CD8-positive, alpha-beta memory T cell (primary cell): ENCODE measurements at regions not wholly inside any gene's neighbourhood (a gene's known extent, or its start where the extent isn't known, plus 50 kb on each side); places are given as distances from the start of the nearest gene placed in this dataset.
A peak's percentile ranks its signal among the peaks of the same experiment; 100 is the strongest.

Source experiments
- CTCF ChIA-PET: fragments of 350-600 bp; sonication (Branson Sonifier 250); formaldehyde crosslinking; loops from one replicate; lab custom pipeline; 2021; ENCODE audit warnings: antibody characterized with exemption; lab: Charles Lee
- POLR2A ChIA-PET: fragments of 350-600 bp; sonication (Branson Sonifier 250); formaldehyde crosslinking; loops from one replicate; lab custom pipeline; 2021; ENCODE audit warnings: antibody characterized with exemption; lab: Charles Lee
- DNase-seq, 5 donors: peaks; one replicate each; pipeline versions ENCODE4 v3.0.0 to v3.0.0-alpha.2; 2020 to 2022; ENCODE audit warnings: mixed read lengths in 1 of 5
- H3K27ac ChIP-seq: one replicate; pipeline ENCODE4 v1.7.0; 2013; ENCODE audit warnings: low read depth, mild to moderate bottlenecking, low read length, moderate library complexity
- H3K27me3 ChIP-seq: 2 replicates; pipeline ENCODE4 v1.7.0; 2013; ENCODE audit warnings: low read length, mild to moderate bottlenecking; ENCODE audit not compliant: insufficient read depth, poor library complexity, severe bottlenecking
- H3K36me3 ChIP-seq: 2 replicates; pipeline ENCODE4 v1.7.0; 2013; ENCODE audit warnings: mild to moderate bottlenecking, low read length, moderate library complexity; ENCODE audit not compliant: insufficient read depth
- H3K4me1 ChIP-seq: 2 replicates; pipeline ENCODE4 v1.7.0; 2013; ENCODE audit warnings: mild to moderate bottlenecking, low read length, moderate library complexity; ENCODE audit not compliant: insufficient read depth
- H3K4me3 ChIP-seq: 2 replicates; pipeline ENCODE4 v1.7.0; 2013; ENCODE audit warnings: mild to moderate bottlenecking, low read length
- H3K9me3 ChIP-seq: 2 replicates; pipeline ENCODE4 v1.7.0; 2013; ENCODE audit warnings: mild to moderate bottlenecking, low read length
- H3K27ac Mint-ChIP-seq, 8 donors: one replicate each; pipeline ENCODE4 v1.8.0; 2020 to 2021; ENCODE audit warnings: mixed read lengths in 8 of 8, mild to moderate bottlenecking in 6 of 8, inconsistent platforms in 3 of 8, moderate library complexity in 3 of 8
- H3K27me3 Mint-ChIP-seq, 2 donors: one replicate each; pipeline ENCODE4 v1.8.0; 2020 to 2021; ENCODE audit warnings: mixed read lengths in 2 of 2, mild to moderate bottlenecking in 1 of 2, moderate library complexity in 1 of 2
- H3K36me3 Mint-ChIP-seq, 3 donors: one replicate each; pipeline ENCODE4 v1.8.0; 2020 to 2021; ENCODE audit warnings: mixed read lengths in 3 of 3, inconsistent platforms in 1 of 3, mild to moderate bottlenecking in 1 of 3
- H3K4me1 Mint-ChIP-seq, 3 donors: one replicate each; pipeline ENCODE4 v1.8.0; 2020 to 2021; ENCODE audit warnings: mixed read lengths in 3 of 3, inconsistent platforms in 1 of 3, mild to moderate bottlenecking in 1 of 3
- H3K4me3 Mint-ChIP-seq, 7 donors: one replicate each; pipeline ENCODE4 v1.8.0; 2020 to 2021; ENCODE audit warnings: mixed read lengths in 7 of 7, mild to moderate bottlenecking in 6 of 7, moderate library complexity in 4 of 7, inconsistent platforms in 2 of 7
- H3K9me3 Mint-ChIP-seq, 5 donors: one replicate each; pipeline ENCODE4 v1.8.0; 2020 to 2022; ENCODE audit warnings: mixed read lengths in 5 of 5, mild to moderate bottlenecking in 3 of 5, moderate library complexity in 2 of 5, inconsistent platforms in 1 of 5

DNA sequence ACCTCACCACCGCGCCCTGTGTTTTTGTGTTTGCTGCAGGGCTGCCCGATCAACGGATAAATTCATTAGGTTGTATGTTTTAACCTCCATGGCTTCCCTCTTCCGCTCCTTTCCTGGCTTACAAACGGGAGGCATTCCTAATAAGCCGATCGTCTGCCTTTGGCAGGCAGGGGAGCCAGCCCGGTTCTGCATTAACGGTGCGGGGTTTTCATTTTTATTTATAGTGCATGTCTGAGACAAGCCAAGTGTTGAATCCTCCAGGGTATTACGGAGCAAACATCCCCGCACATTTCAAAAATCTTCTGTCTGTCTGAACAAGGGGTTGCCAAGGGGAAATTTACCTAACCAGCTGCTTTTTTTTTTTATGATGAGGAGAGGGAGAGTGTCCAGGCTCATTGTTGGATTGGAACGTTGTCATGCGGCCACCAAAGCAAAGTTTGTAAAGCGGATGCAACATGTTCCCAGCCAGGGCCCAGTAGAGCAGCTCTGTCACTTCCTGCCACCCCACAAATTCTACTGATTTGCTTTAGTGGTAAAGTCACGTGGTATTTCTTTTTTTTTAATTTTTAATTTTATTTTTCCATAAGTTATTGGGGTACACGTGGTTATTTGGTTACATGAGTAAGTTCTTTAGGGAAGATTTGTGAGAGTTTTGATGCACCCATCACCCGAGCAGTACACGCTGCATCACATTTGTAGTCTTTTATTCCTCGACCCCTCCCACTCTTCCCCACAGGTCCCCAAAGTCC lies 92.3 kb upstream of the BAIAP2L1 start:
- H3K4me3 Mint-ChIP-seq: no peak overlapping the region

GRCh38 chr7:98488167-98488566 lies 87.3 kb upstream of the BAIAP2L1 start:
- CTCF ChIA-PET: no interaction called here
- no peak for DNase-seq

More for the DNA sequence above, 92.3 kb upstream of the BAIAP2L1 start:
- no peak overlapping the region for H3K4me3 ChIP-seq
- no peak overlapping the region for H3K27ac ChIP-seq
- CTCF ChIA-PET: no interaction called here
- POLR2A ChIA-PET: no interaction called here
- peaks cover 0 to 4% of the 10 kb centered on the region in 2 donors for H3K27me3 Mint-ChIP-seq
- no peak for DNase-seq
- H3K9me3 Mint-ChIP-seq: peaks cover 8 to 25% (median 14%) of the 10 kb centered on the region in 5 donors
- H3K4me1 ChIP-seq: no peaks in the 10 kb centered on the region
- no peaks in the 10 kb centered on the region for H3K36me3 Mint-ChIP-seq
- no peaks in the 10 kb centered on the region for H3K4me1 Mint-ChIP-seq
- H3K36me3 ChIP-seq: no peaks in the 10 kb centered on the region
- no peaks in the 10 kb centered on the region for H3K9me3 ChIP-seq
- H3K27me3 ChIP-seq: no peaks in the 10 kb centered on the region
- H3K27ac Mint-ChIP-seq: no peak overlapping the region

DNA sequence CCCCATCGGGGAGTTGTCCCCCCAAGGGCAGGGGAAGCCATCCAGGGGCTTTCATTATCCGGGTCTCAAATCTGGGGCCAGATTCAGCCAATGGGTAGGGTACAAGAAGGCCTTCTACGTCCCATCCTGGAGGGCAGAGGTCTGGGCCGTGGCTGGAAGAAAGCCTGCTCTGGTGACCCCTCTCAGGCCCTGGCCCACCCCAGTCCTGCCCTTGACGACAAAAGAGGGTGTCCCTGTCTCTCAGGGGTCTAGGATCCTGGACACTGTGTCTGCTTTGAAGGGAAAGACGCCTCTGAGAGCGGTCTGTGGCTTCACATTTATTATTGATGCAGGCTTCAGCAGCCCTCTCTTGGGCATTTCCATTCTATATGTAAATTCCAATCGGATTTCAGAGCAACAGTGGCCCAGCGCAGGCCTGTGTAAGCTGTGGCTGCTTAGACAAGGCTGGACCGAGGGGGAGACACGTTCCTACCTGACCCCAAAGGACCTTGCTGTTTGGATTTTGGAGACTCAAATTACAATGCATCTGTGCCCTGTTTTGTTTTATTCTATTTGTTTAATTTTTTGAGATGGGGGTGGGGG lies 83.2 kb upstream of the BAIAP2L1 start:
- no peak overlapping the region for H3K27ac ChIP-seq
- no peak for DNase-seq
- CTCF ChIA-PET: no interaction called here

More at GRCh38 chr7:98488167-98488566, 87.3 kb upstream of the BAIAP2L1 start:
- Histone ChIP-seq H3K4me3 (no peak overlapping the region), H3K27ac (no peak overlapping the region), H3K9me3 (no peaks in the 10 kb centered on the region), H3K4me1 (no peaks in the 10 kb centered on the region), H3K27me3 (no peaks in the 10 kb centered on the region), H3K36me3 (no peaks in the 10 kb centered on the region)
- Mint-ChIP-seq H3K4me1 (no peaks in the 10 kb centered on the region), H3K9me3 (peaks cover 0 to 5% (median 0%) of the 10 kb centered on the region in 5 donors), H3K27ac (no peak overlapping the region), H3K36me3 (no peaks in the 10 kb centered on the region), H3K27me3 (peaks cover 6 to 12% of the 10 kb centered on the region in 2 donors), H3K4me3 (no peak overlapping the region)
- POLR2A ChIA-PET: no interaction called here

DNA sequence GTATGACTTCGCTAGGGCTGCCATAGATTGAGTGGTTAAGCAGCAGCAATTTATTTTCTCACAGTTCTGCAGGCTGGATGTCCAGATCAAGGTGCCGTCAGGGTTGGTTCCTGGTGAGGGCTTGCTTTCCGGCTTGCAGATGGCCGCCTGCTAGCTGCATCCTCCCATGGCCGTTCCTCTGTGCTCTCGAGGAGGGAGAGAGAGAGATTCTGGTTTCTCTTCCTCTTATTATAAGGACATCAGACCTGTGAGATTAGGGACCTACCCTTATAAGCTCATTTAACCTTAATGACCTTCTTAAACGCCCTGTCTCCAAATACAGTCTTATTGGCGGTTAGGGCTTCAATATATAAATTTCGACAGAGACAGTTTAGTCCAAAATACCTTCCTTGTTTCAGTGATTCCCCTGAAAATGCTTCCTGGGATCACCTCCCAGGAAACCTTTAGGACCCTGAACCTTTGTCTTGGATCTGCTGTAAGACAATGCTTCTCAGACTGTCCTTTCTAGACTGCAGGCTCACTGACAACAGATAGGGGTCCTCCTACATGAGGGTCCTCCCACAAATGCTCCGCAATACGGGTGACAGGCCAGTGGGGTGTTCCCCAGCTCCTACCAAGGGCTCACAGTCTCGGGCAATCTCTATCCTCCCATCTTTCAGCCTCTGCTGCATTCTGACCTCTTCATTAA lies 82.5 kb upstream of the BAIAP2L1 start:
- POLR2A ChIA-PET: no interaction called here
- Histone ChIP-seq H3K27me3 (no peaks in the 10 kb centered on the region), H3K4me1 (no peaks in the 10 kb centered on the region), H3K4me3 (no peak overlapping the region), H3K9me3 (no peaks in the 10 kb centered on the region), H3K27ac (no peak overlapping the region), H3K36me3 (no peaks in the 10 kb centered on the region)
- DNase-seq: no peak
- Mint-ChIP-seq H3K36me3 (no peaks in the 10 kb centered on the region), H3K27ac (no peak overlapping the region), H3K27me3 (peaks cover 11 to 12% of the 10 kb centered on the region in 2 donors), H3K9me3 (peaks cover 0 to 5% (median 0%) of the 10 kb centered on the region in 5 donors), H3K4me1 (no peaks in the 10 kb centered on the region), H3K4me3 (no peak overlapping the region)
- CTCF ChIA-PET: no interaction called here

More for the DNA sequence above, 83.2 kb upstream of the BAIAP2L1 start:
- Mint-ChIP-seq H3K9me3 (peaks cover 0 to 5% (median 0%) of the 10 kb centered on the region in 5 donors), H3K4me3 (no peak overlapping the region), H3K27me3 (peaks cover 11 to 12% of the 10 kb centered on the region in 2 donors), H3K27ac (no peak overlapping the region), H3K4me1 (no peaks in the 10 kb centered on the region), H3K36me3 (no peaks in the 10 kb centered on the region)
- Histone ChIP-seq H3K36me3 (no peaks in the 10 kb centered on the region), H3K9me3 (no peaks in the 10 kb centered on the region), H3K27me3 (no peaks in the 10 kb centered on the region), H3K4me1 (no peaks in the 10 kb centered on the region), H3K4me3 (no peak overlapping the region)
- POLR2A ChIA-PET: no interaction called here

DNA sequence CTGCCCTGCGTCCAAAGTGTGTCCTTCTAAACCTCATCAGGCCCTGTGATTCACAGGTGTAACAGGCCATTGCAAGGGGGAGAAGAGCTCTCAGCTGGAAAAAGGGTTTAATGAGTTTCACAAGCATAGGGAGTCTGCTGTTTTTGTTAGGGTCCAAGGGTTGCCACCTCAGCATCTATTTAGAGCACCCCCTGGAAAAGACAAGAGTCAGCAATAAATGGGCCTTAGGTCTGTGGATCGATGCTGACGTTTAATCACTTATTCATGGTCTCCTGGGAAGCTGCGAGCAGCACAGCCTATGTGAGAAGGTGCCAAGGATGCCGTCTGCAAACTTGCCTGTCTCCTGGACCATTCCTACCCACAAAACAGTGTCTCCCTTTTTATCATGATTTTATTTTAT lies 78.4 kb upstream of the BAIAP2L1 start:
- H3K27me3 Mint-ChIP-seq: peaks cover 11 to 13% of the 10 kb centered on the region in 2 donors
- H3K27ac Mint-ChIP-seq: no peak overlapping the region
- no peak for DNase-seq
- H3K36me3 ChIP-seq: no peaks in the 10 kb centered on the region
- H3K36me3 Mint-ChIP-seq: no peaks in the 10 kb centered on the region
- no peaks in the 10 kb centered on the region for H3K27me3 ChIP-seq
- H3K4me3 Mint-ChIP-seq: peak overlapping the region in 1 of 7 donors; percentile 18
- no peaks in the 10 kb centered on the region for H3K4me1 Mint-ChIP-seq
- no peaks in the 10 kb centered on the region for H3K9me3 Mint-ChIP-seq
- H3K4me1 ChIP-seq: no peaks in the 10 kb centered on the region
- ChIA-PET POLR2A (no interaction called here), CTCF (no interaction called here)
- no peak overlapping the region for H3K4me3 ChIP-seq
- no peaks in the 10 kb centered on the region for H3K9me3 ChIP-seq
- no peak overlapping the region for H3K27ac ChIP-seq

DNA sequence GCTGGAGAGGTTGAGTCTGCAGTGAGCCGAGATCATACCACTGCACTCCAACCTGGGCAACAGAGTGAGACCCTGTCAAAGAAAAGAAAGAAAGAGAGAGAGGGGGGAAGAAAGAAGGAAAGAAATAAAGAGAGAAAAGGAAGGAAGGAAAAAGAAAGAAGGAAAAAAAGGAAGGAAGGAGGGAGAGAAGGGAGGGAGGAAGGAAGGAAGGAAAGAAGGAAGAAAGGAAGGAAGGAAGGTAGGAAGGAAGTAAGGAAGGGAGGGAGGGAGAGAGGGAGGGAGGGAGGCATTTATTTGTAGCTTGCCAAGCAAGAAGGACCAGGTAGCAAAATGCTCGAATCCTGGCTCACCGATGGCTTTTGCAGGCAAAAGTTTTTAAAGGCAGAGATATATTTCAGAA lies 74.5 kb upstream of the BAIAP2L1 start:
- Mint-ChIP-seq H3K4me3 (no peak overlapping the region), H3K36me3 (no peaks in the 10 kb centered on the region), H3K27ac (no peak overlapping the region), H3K27me3 (peaks cover 19 to 33% of the 10 kb centered on the region in 2 donors), H3K4me1 (peaks cover 6 to 12% (median 11%) of the 10 kb centered on the region in 3 donors), H3K9me3 (no peaks in the 10 kb centered on the region)
- H3K4me1 ChIP-seq: no peaks in the 10 kb centered on the region
- H3K27me3 ChIP-seq: no peaks in the 10 kb centered on the region
- H3K36me3 ChIP-seq: no peaks in the 10 kb centered on the region
- ChIA-PET CTCF (no interaction called here), POLR2A (no interaction called here)
- no peak overlapping the region for H3K27ac ChIP-seq
- DNase-seq: no peak
- H3K9me3 ChIP-seq: no peaks in the 10 kb centered on the region
- no peak overlapping the region for H3K4me3 ChIP-seq

DNA sequence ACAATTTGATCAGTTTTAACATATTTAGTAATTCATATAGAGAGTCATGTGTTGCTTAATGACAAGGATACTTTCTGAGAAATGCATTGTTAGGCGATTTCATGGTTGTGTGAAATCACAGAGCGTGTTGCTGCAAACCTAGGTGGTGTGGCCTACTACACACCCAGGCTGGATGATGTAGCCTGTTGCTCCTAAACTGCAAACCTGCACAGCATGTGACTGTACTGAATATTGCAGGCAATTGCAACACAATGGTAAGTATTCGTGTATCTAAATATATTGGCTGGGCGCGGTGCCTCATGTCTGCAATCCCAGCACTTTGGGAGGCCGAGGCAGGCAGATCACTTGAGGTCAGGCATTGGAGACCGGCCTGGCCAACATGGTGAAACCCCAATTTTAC lies 73.7 kb upstream of the BAIAP2L1 start:
- no peak overlapping the region for H3K27ac Mint-ChIP-seq
- Histone ChIP-seq H3K36me3 (no peaks in the 10 kb centered on the region), H3K27ac (no peak overlapping the region), H3K4me3 (no peak overlapping the region), H3K27me3 (no peaks in the 10 kb centered on the region), H3K9me3 (no peaks in the 10 kb centered on the region), H3K4me1 (no peaks in the 10 kb centered on the region)
- POLR2A ChIA-PET: no interaction called here
- H3K4me1 Mint-ChIP-seq: peaks cover 6 to 13% (median 12%) of the 10 kb centered on the region in 3 donors
- no peak overlapping the region for H3K4me3 Mint-ChIP-seq
- CTCF ChIA-PET: no interaction called here
- peaks cover 20 to 39% of the 10 kb centered on the region in 2 donors for H3K27me3 Mint-ChIP-seq
- no peaks in the 10 kb centered on the region for H3K36me3 Mint-ChIP-seq
- DNase-seq: no peak
- H3K9me3 Mint-ChIP-seq: no peaks in the 10 kb centered on the region

GRCh38 chr7:98472521-98472954 lies 71.6 kb upstream of the BAIAP2L1 start:
- H3K27ac ChIP-seq: no peak overlapping the region
- peaks cover 24 to 47% of the 10 kb centered on the region in 2 donors for H3K27me3 Mint-ChIP-seq
- H3K4me3 ChIP-seq: no peak overlapping the region
- no peak overlapping the region for H3K4me3 Mint-ChIP-seq
- no peaks in the 10 kb centered on the region for H3K36me3 Mint-ChIP-seq
- H3K9me3 ChIP-seq: no peaks in the 10 kb centered on the region
- no peaks in the 10 kb centered on the region for H3K27me3 ChIP-seq
- H3K4me1 ChIP-seq: no peaks in the 10 kb centered on the region
- POLR2A ChIA-PET: no interaction called here
- H3K4me1 Mint-ChIP-seq: peaks cover 6 to 13% (median 12%) of the 10 kb centered on the region in 3 donors
- DNase-seq: no peak
- CTCF ChIA-PET: interaction anchor here (0.9 to 1.5 kb wide), 2 partner anchors 10 kb away, joined by 3 to 6 read pairs; no protein-coding TSS in a partner anchor
- H3K27ac Mint-ChIP-seq: no peak overlapping the region
- no peaks in the 10 kb centered on the region for H3K9me3 Mint-ChIP-seq
- no peaks in the 10 kb centered on the region for H3K36me3 ChIP-seq
